Prostate gland (tissue), 2 donors: ENCODE measurements at regions not wholly inside any gene's neighbourhood (a gene's known extent, or its start where the extent isn't known, plus 50 kb on each side); places are given as distances from the start of the nearest gene placed in this dataset.

Source experiments
- CTCF ChIP-seq, 4 experiments: fragments of 200-600 bp in 2 of 4; fragments of 450-650 bp in 2 of 4; sonication (generic) in 2 of 4; IDR thresholded peaks; 1 replicate in 3 of 4; 2 replicates in 1 of 4; pipeline ENCODE4 v1.5.1; 2016 to 2019; ENCODE audit warnings: antibody characterized with exemption in 4 of 4, mild to moderate bottlenecking in 2 of 4, moderate library complexity in 2 of 4
- POLR2A ChIP-seq: fragments of 450-650 bp; IDR thresholded peaks from one replicate; pipeline ENCODE4 v1.6.1; 2016; ENCODE audit warnings: antibody characterized with exemption, mild to moderate bottlenecking
- POLR2AphosphoS5 ChIP-seq: sonication (generic); formaldehyde crosslinking; IDR thresholded peaks from one replicate; pipeline ENCODE4 v1.6.1; 2017; ENCODE audit warnings: antibody characterized with exemption

- TF ChIP-seq CTCF (IDR thresholded peaks at IDR 0.05) (no peak), POLR2A (no peak), POLR2AphosphoS5 (no peak)
Measured at GRCh38 chr4:18247189-18247588, 225.6 kb upstream of the LCORL start.
